Body of pancreas (tissue), 4 donors: ENCODE measurements at regions not wholly inside any gene's neighbourhood (a gene's known extent, or its start where the extent isn't known, plus 50 kb on each side); places are given as distances from the start of the nearest gene placed in this dataset.

Source experiments
- POLR2A ChIP-seq, 3 donors: fragments of 450-650 bp; IDR thresholded peaks; one replicate each; pipeline ENCODE4 v1.6.1; 2016; ENCODE audit warnings: antibody characterized with exemption in 3 of 3, mild to moderate bottlenecking in 2 of 3
- TF ChIP-seq, protein P1 (sequence below), 7 experiments: fragments of 450-650 bp in 4 of 7; fragments of 200-600 bp in 3 of 7; sonication (generic) in 3 of 7; IDR thresholded peaks; one replicate each; pipeline ENCODE4 v1.5.1; 2016 to 2019; ENCODE audit warnings: antibody characterized with exemption in 7 of 7

DNA sequence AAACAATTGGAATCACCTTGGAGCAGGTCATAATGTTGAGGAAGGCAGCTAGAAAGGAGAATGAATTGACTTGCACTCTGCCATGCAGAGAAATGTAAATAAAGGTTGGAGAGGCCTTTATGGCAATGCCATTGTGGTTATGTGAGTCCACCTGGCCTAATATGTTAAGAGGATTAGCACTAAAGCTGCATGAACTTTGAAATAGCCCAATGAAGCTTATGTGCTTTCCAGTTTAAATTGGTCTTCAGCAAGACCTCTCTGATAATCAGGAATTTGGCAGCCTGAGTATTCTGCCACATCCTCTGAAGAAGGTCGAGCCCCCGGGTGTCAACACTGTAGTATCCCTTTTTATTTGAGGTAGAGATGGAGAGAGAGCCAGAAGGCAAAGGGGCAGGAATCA, 464.9 kb downstream of the CDH2 start:
- TF ChIP-seq, protein P1, sequence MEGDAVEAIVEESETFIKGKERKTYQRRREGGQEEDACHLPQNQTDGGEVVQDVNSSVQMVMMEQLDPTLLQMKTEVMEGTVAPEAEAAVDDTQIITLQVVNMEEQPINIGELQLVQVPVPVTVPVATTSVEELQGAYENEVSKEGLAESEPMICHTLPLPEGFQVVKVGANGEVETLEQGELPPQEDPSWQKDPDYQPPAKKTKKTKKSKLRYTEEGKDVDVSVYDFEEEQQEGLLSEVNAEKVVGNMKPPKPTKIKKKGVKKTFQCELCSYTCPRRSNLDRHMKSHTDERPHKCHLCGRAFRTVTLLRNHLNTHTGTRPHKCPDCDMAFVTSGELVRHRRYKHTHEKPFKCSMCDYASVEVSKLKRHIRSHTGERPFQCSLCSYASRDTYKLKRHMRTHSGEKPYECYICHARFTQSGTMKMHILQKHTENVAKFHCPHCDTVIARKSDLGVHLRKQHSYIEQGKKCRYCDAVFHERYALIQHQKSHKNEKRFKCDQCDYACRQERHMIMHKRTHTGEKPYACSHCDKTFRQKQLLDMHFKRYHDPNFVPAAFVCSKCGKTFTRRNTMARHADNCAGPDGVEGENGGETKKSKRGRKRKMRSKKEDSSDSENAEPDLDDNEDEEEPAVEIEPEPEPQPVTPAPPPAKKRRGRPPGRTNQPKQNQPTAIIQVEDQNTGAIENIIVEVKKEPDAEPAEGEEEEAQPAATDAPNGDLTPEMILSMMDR (IDR thresholded peaks at IDR 0.05): no peak
- TF ChIP-seq POLR2A (IDR thresholded peaks at IDR 0.05): no peak
